NCI-H345 treated with DMSO at 0.1 percent for 48 hours (cell line): ENCODE measurements at regions not wholly inside any gene's neighbourhood (a gene's known extent, or its start where the extent isn't known, plus 50 kb on each side); places are given as distances from the start of the nearest gene placed in this dataset.
A peak's percentile ranks its signal among the peaks of the same experiment; 100 is the strongest.

Source experiments
- DNase-seq: peaks from one replicate; lab custom pipeline; 2025; ENCODE audit not compliant: unreplicated experiment; lab: John Stamatoyannopoulos, UW

DNA sequence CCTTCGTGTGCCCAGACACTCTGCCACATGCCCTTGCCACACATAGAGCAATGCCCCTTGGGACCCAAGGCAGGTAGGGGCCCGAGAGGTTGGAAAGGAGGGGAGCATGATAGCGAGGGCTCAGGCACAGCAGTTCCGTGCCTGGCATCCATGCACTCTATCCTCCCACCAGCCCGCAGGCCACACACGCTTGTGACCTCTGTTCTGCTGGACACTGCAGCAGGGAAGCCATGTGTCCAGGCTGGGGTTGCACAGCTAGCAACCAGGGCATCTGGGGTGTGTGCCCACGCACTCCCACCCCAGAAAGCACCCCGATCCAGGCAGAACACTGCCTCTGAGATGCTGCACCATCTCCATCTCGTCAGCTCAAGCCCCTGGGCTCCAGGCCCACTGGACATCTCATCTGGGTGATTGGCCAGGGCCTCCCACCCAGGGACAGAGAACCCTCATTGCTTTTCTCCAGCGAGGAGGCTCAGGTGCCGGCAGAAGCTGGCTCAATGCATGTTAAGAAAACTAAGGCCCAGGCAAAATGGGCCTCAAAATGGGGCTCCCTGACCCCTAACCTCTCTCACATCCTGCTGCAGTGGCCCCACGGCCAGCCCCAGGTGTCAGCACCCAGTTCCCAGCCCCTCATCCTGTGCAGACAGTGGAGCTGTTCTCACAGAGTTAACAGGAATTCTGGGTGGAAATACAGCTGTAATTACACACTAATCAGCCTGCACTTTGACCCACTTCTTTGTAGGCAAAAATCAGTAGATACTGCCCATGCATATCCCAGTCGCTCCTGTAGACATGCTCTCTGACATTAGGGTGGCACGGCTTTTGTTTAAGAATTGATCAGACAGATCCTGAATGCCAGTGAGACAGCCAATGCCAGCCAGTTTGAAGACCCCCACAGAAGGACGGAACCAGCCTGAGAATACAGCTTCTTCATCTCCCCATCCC is 173.9 kb upstream of the B3GAT1 start:
- no peak for DNase-seq

DNA sequence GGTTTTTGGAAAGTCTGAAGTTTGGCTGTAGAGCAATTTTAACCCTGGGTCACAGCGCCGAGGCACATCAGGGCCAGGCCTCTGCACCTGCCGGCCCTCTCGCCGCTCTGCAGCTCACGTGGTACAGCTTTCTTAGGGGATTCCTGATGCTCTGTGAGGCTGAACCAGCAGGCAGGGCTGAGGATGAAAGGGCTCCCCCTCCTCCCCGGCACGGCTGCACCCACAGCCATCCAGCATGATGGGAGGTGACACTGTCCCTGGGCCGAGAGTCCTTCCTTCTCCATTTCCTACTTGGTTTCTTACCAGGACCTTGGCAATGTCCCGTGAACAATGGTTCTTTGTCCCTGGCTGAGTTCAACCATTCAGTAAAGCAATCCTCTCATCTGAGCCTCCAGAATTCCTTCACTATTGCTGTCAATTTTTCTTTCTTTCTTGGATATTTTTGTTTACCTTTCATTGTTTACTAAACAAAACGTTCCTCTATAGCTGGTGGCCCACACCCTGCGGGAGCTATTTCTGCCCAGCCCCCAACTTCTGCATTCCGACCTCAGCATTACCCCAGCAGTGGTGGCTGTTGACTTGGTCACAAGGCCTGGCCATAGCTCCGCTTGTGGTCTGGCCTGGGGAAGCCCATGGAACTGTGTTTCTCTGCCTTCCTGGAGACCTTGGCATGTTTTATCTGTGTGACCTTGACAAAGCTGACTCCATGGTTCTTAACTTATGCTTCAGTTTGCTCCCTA is 172.8 kb upstream of the B3GAT1 start:
- DNase-seq = no peak

DNA sequence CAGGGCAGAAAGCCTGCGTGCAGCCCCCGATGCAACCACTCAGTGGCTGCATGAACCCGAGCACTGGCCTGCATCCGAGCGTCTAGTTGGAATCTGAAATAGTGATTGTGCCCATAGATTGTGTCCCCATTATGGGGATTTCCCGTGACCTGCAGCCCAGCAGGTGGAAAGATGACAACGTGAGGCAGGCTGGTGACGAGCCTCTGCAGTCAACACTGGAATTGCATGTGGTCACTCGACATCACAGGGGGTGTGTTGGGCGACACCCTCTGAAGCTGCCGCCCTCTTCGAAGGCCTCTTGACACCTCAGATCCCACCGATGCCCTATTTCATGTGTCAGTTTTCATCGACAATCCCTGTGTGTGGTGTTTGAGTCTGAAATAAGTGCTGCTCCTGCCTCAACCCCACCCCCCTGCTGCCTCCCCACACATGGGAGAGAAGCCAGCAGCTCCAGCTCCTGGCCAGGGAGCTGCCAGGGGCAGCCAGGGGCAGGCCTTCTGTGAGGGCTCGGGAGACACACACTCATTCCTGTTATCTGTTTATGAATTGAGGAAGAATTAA is 172.0 kb upstream of the B3GAT1 start:
- DNase-seq = no peak

DNA sequence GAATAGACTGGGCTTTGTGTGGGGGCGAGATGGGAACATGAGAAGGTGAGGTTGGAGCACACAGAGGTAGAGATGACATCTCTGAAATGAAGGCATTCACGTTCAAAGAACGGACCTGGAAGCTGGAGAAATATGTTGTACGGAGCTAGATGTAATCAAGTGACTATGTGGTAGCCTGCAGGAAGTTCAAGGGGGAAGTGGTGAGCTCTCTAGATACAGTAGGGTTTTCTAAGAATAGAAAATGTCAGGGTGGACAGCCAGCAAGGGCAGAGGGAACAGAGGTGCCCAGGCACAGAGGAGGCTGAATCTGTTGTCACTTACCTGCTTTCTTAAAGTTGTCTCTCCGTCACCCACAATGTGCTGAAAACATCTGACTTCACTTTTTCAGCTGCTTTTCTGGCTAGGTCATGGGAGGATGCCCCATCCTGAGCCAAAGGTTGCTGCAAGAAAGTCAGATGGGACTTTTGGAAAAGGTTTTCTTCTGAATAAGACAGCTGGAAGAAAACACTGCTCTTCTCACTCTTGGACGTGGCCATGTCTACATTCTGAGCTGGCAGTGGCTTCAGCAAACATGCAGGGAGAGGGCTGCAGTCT is 171.5 kb upstream of the B3GAT1 start:
- no peak for DNase-seq

DNA sequence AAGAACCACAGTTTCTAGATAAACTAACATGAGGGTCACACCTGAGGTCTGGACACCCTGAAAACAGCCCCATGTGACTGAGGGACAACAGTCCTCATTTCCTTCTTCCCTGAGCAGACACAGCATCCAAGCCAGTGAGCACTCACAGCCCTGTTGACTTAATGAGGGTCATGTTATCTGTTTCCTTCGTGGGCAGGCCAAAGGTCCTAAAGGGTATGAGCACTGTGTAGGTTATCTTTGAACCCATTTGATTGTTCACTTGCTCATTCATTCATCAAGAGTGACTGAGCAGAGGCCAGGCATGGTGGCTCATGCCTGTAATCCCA is 170.7 kb upstream of the B3GAT1 start:
- DNase-seq = no peak

DNA sequence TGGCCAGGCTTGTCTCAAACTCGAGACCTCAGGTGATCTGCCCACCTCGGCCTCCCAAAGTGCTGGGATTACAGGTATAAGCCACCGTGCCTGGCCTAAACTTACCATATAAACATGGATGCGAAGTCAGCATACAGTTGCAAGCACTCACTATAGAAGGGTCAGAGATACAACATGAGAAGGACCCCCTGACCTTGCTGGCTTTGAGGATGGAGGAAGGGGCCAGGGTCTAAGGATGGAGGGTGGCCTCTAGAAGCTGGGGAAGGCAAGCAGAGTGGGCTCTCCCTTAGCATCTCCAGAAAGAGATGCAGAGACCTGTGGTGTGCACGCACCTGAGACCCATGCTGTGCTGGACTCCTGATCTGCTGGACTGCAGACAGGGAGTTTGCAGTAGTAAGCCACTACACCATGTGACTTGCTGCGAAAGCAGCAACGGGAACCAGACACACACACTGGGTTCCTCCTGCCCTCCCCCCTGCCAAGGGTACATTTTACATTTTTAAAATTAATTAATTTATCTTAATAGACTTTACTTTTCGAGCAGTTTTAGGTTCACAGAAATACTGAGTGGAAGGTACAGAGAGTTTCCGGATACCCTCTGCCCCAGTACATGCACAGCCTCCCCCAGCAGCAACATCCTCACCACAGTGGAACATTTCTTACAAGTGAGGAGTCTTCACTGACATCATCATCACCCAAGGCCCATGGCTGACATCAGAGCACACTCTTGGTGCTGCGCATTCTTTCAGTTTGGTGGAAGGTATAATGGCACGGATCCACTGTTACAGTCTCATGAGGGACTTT is 170.1 kb upstream of the B3GAT1 start:
- DNase-seq = no peak

DNA sequence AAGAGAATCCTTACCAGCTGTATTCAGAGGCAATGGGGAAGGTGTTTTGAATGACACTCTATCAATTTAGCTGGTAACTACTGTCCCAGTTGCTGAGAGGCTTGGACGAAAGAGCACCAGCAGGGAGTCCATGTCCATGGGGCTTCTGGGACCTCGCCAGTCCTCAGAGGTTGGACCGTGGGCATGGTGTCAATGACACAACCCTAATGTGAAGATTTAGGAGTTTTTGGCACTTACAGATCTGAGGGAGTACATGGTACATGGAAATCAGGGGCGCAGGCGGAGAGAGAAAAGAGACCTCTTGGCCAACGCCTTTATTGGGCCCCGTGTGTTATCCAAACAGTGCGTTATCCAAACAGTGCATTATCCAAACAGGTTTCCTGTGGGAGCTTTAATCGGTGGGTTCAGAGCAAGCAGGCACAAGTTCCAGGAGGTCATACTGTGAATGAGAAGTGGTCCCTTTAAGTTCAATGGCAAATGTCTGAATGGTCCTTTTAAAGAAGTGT is 169.1 kb upstream of the B3GAT1 start:
- DNase-seq = no peak

DNA sequence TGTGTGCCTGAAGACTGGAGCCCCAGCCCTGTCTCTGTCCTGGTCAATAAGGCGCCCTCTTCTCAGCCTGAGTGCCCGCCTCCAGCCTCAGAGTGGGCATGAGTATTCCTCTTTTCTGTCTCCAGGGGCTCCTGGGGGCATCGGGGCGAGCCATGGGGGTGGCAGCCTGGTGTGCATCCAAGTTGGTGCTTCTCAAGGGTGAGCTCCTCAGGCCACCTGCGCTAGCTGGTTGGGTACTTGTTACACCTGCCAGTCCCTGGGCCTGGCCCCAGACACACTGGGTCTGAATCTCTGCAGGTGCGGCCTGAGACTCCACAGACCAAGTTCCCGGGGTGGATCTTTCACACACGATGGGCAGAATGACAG is 168.6 kb upstream of the B3GAT1 start:
- no peak for DNase-seq

DNA sequence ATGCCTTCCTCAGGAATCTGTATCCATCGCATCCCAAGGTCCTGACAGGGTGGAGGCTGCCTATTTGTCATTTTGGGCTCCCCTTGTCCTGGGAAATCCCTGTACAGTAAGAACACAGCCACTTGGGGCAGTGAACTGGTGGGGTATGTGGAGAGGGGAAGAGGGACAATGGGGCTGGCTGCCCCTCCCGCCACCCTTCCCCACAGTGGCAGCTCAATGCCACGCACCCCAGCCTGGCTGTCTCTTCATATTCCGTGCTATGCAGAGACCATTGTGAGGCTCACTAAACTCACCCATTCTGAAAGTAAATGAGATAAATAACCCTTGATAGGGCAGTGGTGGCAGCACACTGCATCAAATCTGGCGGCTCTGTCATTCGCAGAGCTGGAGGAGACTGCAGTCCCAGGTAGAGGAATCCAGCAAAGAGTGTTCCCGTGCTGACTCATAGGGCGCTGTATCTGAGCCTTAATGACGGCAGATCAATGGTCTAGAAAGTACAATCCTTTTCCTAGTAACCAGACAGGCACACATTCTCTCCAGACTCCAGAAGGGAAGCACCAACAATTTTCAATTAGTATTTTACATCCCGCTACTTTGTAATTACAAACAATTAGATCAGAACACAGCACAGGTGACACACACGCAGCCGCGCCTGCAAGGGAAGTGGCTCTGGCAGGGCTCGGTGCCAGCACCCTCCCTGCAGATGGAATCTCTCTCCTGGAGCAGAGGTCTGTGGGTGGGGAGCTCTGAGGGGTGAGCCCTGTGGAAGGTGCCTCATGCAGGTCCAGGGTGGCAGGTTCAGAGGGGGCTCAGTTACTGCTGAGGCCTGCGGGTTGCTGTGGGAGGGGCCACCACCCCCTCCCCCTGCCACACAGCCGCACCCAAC is 167.9 kb upstream of the B3GAT1 start:
- DNase-seq = peak; percentile 16

DNA sequence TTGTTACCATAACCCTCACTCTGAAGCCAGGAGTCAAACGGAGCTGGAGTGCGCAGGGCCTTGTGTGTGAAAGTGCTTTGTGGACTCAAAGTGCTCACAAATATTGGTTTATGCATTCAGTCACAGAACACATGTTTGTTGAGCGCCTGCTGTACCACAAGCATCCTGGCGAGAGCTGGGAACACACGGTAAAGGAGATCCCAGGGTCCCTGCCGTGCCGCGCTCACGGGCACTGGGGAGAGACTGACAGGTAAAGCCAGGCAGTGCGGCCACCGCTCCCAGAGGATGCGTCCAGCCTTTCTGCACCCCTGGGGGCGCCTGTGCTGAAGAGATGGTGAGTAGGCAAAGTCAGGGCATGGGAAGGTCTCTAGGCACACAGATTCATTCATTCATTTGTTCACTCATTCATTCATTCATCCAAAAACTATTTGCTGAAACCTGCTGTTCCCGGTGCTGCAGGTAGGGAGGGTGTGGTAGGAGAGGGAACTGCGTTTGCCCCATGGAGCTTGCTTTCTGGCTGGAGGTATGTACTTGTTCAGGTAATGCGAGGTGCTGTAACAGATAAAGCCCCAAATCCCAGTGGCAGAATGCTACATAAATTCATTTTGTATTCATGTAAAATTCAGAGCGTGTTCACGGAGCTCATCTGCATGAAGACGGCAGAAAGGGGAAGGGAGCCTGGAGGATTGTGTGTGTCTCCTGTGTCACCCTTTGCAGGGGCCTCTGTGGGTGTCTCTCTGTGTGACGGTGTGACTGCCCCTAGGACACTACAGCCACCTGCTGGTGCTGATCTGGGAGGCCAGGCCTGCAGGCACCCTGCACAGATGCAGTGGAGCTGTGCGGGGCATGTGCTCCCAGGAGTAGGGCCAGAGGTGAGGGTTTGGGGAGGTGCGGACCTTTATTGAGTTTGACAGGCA is 167.0 kb upstream of the B3GAT1 start:
- peak; percentile 37 for DNase-seq

DNA sequence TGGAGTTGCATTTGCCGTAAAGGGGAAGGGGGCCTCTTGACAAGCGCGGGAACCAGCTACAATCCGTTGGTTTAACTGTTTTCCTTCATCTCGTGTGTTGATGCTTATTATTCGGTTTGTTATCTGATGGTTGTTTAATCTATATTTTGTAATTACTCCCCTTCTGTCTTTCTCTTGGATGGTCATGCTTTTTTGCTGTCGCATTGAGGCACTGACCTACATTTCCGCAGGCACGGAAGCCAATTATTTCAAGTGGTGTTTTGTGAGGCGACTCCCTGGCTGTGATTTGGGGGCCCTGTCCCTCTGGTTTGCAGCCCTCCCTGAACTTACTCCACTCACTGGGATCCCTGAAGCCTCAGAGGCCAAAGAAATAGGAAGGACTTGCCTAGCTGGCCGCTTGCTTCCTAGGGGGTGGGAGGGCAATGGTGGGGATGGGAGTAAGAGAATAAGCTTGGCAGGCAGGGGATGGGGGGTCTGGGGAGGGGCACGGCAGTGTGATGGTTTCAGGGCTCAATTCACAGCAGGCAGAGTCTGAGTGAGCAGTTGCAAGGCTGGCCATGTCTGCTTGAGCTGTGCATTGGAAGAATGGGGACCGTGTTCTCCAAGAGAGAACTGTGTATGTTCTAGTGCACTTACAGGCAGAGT is 165.8 kb upstream of the B3GAT1 start:
- no peak for DNase-seq

DNA sequence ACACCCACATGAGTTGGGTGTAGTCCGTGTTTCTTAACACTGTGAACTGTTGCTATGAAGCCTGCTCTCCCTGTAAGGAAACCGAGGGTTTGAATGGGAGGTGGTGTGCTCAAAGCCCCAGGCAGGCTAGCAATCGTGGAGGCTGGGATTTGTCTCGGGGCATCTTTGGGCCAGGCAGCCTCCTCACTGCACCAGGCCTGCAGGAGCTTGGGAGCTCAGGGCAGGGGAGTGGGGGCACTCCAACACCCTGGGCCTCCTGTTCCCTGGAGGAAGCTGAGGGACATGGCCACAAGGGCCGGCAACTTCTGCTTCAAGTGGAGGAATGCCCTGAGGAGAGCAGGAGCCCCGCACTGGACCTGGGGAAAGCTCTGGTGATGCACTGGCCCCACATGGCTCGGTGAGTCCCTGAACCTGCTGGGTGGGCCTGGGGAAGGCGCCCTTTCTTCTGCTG is 164.7 kb upstream of the B3GAT1 start:
- no peak for DNase-seq

DNA sequence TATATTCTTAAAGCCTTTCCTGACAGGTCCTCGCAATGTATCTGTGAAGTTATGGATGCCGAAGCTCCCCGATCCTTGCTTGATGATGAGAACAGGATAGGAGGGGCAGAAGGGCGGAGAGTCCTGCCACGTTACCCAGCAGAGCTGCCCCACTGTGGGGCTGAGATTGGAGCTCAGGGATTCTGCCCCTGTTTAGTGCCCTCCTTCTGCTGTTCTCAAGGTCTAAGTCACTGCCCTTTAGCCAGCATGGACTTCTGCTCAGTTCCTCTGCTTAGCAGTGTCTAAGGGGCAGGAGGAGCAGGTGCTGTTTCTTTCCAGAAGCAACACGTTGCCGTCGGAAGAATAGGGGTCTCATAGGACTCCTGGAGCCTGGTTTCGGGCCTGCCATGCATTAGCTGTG is 164.2 kb upstream of the B3GAT1 start:
- DNase-seq = no peak

DNA sequence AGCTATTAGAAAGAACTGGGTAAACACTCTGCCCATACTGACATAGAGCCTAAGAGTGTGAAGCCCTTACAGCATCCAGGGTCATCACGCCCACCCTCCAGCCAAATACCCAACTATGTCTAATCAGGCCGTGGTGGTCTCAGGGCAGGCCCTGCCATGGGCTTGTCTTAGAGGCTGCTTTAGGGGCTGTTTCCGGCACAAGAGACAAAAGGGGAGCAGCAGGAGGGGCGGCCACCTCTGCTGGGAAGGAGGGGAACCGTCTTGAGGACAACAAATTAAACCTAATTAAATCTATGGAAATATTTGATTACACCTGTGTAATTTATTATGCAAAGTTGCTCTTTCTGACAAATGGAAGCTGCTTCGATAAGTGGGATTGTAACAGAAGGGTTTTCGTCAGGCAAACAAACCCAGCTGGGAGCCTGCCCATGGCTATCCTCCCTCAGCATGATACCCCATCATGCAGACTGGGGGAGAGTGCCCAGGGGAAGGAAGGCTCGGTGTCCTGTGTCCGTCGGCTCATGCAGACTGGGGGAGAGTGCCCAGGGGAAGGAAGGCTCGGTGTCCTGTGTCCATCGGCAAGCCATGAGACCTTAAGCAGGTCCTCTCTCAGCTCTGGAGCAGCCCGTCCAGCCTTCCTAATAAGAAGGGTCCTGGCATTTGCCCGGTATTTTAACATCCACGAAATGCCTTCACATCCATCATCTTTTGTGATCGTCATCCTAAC is 163.6 kb upstream of the B3GAT1 start:
- no peak for DNase-seq

DNA sequence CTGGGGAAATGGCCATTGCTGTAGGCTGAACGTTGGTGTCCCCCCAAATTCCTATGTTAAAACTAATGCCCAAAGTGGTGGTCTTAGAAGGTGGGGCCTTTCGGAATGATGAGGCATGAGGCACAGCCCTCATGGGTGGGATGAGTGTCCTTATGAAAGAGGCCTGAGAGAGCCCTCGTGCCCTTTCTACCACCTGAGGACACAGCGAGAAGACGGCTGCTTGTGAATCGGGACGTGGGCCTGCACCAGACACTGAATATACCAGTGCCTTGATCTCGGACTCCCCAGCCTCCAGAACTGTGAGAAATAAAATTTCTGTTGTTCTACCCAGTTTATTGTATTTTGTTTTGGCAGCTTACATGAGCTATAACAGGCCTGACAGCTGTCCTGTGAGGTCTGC is 162.9 kb upstream of the B3GAT1 start:
- DNase-seq = no peak

DNA sequence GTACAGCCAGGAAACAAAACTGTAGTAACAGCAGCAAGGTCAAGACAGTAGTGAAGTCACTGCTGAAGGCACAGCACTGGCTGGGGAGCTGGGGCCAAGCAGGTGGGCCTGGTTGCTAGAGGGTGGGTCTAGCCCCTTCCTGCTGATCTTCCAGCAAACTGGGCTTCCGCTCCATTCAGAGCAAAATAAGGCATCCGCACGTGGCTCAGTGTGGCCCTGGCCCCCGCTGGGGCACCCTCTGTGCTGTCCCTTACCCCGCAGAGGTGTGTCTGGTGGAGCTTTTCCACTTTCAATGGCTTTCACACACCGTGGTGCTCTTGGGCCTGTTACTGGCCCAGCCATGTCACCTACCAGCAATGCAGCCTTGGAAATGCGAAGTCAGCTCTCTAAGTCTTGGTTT is 162.4 kb upstream of the B3GAT1 start:
- DNase-seq = no peak

DNA sequence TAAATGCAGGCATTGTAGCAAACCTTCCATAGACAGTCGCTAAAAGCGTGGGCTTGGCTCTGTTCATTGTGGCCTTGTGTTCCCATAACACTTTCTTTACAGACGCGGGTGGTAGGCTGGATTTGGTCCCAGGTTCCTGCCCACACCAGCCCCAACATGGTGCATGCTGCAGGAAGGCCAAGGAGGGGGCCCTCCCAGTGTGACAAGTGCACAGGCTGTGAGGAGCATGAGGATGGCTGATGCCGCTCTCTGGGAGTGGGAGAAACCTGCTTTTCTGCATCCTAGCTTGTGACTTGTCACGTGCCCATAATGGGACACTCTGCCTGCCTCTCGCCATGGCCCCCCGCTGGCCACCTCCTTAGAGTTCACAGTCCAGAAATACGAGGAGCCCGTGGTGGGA is 161.8 kb upstream of the B3GAT1 start:
- DNase-seq = no peak
